ENCODE measurements at regions not wholly inside any gene's neighbourhood (a gene's known extent, or its start where the extent isn't known, plus 50 kb on each side); places are given as distances from the start of the nearest gene placed in this dataset.

DNA sequence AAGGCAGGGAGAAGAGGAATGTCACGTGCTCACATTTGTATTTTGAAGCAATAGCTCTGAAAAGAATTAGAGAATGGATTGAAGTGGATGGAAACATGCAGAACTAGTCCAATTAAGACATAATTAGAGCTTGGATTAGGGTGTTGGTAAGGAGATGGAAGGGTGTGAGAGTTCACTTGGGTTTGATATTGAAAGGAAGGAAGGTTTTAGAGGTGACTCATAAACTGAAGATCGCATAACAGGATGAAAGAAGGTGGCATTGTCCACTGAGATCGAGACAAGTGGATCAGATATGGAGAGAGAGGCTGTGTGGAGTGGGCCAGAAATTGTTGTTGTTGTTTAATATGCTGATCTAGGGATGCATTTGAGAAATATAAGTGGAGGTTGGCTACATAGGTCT lies 244.0 kb upstream of the SMIM31 start:
- TF ChIP-seq, protein P1, sequence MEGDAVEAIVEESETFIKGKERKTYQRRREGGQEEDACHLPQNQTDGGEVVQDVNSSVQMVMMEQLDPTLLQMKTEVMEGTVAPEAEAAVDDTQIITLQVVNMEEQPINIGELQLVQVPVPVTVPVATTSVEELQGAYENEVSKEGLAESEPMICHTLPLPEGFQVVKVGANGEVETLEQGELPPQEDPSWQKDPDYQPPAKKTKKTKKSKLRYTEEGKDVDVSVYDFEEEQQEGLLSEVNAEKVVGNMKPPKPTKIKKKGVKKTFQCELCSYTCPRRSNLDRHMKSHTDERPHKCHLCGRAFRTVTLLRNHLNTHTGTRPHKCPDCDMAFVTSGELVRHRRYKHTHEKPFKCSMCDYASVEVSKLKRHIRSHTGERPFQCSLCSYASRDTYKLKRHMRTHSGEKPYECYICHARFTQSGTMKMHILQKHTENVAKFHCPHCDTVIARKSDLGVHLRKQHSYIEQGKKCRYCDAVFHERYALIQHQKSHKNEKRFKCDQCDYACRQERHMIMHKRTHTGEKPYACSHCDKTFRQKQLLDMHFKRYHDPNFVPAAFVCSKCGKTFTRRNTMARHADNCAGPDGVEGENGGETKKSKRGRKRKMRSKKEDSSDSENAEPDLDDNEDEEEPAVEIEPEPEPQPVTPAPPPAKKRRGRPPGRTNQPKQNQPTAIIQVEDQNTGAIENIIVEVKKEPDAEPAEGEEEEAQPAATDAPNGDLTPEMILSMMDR (conservative IDR thresholded peaks at IDR 0.05; ENCODE audit: low read depth, low read length) = no peak
- H3K4me3 ChIP-seq (ENCODE audit: low read depth, low read length) = no peak overlapping the region
- DNase-seq (ENCODE audit: low read depth) = no peak

DNA sequence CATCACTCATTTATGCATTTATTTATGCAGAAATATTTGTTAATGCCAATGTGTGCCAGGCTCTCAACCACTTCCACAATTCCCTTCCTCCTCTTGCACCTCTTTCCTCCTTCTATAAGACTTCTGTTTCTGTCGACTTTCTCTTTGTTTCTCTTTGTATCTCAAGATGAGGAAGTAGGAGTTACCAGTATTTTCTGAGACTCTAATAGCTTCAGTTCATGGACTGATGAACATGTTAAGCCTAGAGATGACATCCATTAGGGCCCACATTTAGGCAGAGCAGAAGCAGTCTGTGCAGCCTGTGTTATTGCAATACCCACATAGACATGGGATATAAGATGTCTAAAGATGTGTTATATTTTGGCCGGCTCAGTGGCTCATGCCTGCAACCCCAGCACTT lies 241.8 kb upstream of the SMIM31 start:
- TF ChIP-seq, protein P1 (conservative IDR thresholded peaks at IDR 0.05; ENCODE audit: low read depth, low read length) = no peak
- DNase-seq (ENCODE audit: low read depth) = no peak
- H3K4me3 ChIP-seq (ENCODE audit: low read depth, low read length) = no peak overlapping the region

DNA sequence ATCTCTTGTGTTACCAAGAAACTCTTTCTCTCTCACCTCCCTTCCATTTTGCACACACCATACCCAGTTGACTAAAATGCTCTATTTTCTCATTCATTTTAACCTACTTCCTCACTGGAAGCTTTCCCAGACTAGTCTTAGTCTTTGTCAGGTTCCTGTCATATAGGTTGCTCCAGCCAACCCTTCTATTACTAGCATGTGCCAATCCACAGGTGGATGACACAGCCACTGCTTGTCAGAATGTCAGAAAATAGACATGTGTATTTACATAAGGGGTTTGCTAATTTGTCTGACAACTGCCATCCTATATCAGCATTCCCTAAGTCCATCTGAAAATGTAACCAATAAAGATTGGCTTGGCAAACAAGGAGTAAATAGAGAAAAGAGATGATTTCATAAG lies 239.2 kb upstream of the SMIM31 start:
- DNase-seq (ENCODE audit: low read depth) = no peak
- TF ChIP-seq, protein P1 (conservative IDR thresholded peaks at IDR 0.05; ENCODE audit: low read depth, low read length) = no peak

DNA sequence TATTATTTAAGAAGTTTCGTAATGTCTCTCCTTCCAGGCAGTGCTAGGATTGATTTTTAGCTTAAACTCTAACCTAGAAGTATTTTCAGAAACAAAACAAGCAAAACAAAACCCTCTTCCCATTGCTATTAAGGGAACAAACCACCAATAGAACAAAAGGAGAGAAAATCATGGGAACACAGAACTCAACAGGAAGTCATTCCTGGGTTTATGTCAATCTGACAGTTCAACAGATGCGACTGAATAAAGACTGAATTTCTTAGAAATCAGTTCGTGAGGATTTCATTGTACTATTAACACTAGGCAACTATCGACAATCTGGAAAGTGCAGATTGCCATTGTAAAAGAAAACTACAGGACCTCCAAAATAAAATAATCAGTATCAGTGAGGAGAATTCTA lies 229.1 kb upstream of the SMIM31 start:
- TF ChIP-seq, protein P1 (conservative IDR thresholded peaks at IDR 0.05; ENCODE audit: low read depth, low read length) = no peak
- DNase-seq (ENCODE audit: low read depth) = no peak

More for the DNA sequence above, 239.2 kb upstream of the SMIM31 start:
- no peak overlapping the region for H3K4me3 ChIP-seq (ENCODE audit: low read depth, low read length)

DNA sequence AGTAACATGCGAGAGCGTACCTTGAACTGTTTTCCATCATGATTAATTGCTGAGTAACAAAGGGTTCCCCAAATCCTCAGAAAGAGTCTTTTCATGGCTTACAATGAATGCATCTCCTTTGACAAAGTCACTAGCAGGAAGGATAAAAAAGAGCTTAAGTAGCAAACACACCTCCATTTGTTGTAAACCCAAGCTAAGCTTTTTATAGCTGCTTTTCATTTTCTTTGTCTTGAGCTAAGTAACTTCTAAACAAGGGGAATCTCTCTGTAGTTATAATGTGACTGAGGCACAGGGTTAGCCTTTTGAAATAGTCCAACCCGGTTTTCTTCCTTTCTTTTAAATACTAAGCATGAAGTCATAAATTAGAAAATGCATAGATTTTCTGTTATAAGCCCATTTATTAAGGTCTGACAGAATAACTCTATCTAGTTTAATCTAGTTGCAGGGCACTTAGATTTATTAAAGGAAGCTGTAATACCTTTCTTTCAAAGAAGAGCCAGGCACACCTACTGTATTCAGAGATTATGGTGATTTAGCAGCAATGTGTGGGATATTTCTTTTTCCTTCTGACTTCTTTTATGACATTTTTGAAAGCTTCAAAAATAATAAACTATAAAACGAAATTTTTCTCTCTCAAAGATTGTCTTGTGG lies 226.9 kb upstream of the SMIM31 start:
- no peak overlapping the region for H3K4me3 ChIP-seq (ENCODE audit: low read depth, low read length)
- TF ChIP-seq, protein P1 (conservative IDR thresholded peaks at IDR 0.05; ENCODE audit: low read depth, low read length) = no peak
- no peak for DNase-seq (ENCODE audit: low read depth)

More for the DNA sequence above, 229.1 kb upstream of the SMIM31 start:
- no peak overlapping the region for H3K4me3 ChIP-seq (ENCODE audit: low read depth, low read length)

DNA sequence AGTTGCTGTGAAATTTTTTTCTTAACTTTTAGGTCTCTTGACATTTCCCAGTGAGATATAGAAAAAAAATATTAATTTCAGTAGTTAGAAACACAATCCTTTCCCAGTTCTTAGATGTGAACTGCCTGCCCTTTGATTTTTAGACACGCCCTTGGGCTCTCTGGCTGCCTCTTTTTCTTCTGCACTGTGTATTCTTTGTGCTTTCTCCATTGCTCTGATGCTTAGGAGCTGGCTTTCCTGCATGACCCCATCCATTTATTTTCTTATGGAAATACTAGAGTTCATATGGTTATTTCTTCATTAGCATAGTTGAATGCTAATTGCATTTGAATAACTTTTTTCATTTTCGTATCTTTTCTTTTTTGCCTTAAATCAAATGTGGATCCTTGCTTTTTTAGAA lies 224.9 kb upstream of the SMIM31 start:
- no peak for DNase-seq (ENCODE audit: low read depth)
- TF ChIP-seq, protein P1 (conservative IDR thresholded peaks at IDR 0.05; ENCODE audit: low read depth, low read length) = no peak
- H3K4me3 ChIP-seq (ENCODE audit: low read depth, low read length) = no peak overlapping the region

DNA sequence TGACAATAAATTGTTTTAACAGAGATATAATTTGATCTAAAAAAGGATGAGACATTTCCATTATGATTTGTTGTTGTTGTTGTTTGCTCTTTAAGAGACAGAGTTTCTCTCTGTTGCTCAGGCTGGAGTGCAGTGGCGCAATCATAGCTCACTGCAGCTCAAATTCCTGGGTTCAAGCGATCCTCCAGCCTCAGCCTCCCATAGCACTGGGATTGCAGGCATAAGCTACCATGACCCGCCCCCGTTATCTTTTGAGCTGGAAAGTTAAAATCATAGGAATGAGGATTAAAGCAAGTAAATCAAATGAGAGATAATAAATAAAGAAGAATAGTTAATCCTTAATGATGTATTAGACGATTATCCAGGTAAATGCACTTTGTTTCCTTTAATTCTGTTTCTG lies 224.4 kb upstream of the SMIM31 start:
- TF ChIP-seq, protein P1 (conservative IDR thresholded peaks at IDR 0.05; ENCODE audit: low read depth, low read length) = no peak
- H3K4me3 ChIP-seq (ENCODE audit: low read depth, low read length) = no peak overlapping the region
- DNase-seq (ENCODE audit: low read depth) = no peak
